Right renal cortex interstitium (tissue), 3 donors: ENCODE measurements at regions not wholly inside any gene's neighbourhood (a gene's known extent, or its start where the extent isn't known, plus 50 kb on each side); places are given as distances from the start of the nearest gene placed in this dataset.

ENCODE experiments used
- DNase-seq, 3 donors: peaks; one replicate each; pipeline ENCODE4 v3.0.0-alpha.2; 2013; ENCODE audit warnings: low read depth in 3 of 3, low spot score in 2 of 3

GRCh38 chr2:126774290-126774689, 118.3 kb downstream of the GYPC start:
- DNase-seq = no peak

- DNase-seq = no peak
Measured at GRCh38 chr2:126774761-126775160, 118.8 kb downstream of the GYPC start.

DNA sequence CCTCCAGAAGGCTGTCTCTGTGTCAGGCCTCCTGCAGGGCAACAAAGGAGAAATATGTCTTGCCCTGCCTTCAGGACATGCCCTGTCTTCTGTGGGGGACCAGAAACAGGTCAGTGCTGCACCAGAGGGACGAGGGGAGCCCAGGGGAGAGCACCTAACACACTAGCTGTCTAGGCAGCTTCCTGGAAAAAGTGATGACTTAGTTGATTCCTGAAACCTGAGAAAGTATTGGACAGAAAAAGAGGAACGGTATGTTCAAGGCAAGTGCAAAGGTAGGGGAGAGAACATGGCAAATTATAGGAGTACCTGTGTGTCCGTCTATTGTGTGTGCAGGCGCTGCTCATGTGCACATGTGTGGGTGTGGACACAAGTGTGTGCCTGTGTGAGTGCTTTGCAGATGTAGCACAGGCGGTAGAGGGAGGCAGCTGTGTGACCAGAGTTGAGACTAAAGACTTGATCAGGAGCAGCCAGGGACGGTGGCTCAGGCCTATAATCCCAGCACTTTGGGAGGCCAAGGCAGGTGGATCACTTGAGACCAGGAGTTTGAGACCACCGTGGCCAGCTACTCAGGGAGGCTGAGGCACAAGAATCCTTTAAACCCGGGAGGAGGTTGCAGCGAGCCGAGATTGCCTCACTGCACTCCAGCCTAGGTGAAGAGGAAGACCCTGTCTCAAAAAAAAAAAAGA, 119.5 kb downstream of the GYPC start:
- no peak for DNase-seq

DNA sequence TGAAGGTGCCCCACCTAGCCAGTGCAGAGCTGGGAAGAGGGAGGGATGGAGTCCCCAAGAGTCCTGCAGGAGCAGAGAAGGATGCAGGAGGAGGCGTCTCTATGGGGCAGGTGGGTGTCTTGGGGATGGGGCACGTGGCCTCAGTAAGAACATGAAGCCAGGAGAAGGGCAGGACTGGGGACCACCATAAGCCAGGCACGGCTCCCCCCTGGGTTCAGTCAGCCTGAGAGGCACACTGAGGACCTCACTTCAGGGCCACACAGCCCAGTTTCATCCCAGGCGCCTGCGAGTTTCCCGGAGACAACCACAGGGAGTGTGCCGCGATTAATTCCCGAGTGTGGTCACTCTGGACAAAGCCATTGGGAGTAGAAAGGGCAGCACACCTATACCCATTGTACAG, 120.3 kb downstream of the GYPC start:
- DNase-seq = no peak

GRCh38 chr2:126776692-126777619, 121.0 kb downstream of the GYPC start:
- DNase-seq = peak; percentile 54 to 59 (median 58)

- no peak for DNase-seq
Measured at GRCh38 chr2:126777620-126777978, 121.1 kb upstream of the TEX51 start.

- DNase-seq = no peak
Measured at GRCh38 chr2:126778561-126779501, 119.9 kb upstream of the TEX51 start.

DNA sequence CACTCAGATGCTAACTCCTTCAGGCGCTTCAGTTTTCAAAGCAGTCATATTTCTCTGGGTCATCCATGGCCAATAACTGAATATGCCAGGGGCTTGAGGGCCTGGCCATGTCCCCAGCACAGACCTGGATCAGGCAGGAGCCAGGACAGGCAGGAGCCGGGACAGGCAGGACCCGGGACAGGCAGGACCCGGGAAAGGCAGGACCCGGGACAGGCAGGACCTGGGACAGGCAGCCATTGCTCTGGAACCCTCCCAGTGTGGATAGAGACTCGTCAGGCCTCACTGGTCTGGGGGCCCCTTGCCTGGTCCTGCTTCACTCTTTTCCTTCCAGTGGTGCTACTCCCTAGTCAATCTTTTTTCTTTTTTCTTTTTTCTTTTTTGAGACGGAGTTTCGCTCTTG, 117.5 kb upstream of the TEX51 start:
- DNase-seq = no peak

- no peak for DNase-seq
Measured at GRCh38 chr2:126781806-126782205, 116.9 kb upstream of the TEX51 start.

DNA sequence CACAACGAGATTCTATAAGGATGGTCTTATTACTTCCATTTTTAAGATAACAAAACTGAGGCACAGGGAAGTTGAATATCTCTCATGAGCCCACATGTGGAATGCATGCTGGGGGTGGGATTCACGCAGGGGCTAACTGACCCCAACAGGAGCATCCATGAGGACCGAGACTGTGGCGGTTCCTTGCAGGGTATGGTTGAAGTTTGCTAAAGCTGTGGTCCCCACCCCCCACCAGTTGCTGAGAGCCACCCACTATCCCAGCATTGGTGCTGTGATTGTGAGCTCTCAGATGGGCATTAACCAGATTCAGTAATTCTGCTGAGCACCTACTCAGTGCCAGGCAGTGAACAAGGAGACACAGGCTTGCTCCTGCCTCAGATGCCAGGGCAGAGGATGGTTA, 116.0 kb upstream of the TEX51 start:
- DNase-seq = no peak

DNA sequence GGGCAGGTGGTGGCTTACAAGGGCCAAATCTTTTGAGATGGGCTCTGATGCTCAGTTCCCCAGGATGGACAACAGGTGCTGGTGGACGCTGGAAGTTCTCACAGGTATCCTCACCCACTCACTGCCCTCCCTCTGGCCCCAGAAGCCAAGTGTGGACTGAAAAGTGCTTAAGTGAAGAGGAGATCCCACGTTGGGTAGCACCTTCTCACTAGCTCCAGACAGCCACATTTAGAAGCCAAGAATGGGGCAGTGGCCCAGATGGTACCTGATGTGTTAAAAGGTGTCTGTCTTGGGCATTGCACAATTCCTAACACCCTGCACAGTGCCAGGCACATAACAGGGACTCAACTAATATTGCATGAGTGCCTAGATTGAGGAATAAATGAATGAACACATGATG, 115.3 kb upstream of the TEX51 start:
- no peak for DNase-seq

GRCh38 chr2:126784045-126784444, 114.6 kb upstream of the TEX51 start:
- DNase-seq = no peak

DNA sequence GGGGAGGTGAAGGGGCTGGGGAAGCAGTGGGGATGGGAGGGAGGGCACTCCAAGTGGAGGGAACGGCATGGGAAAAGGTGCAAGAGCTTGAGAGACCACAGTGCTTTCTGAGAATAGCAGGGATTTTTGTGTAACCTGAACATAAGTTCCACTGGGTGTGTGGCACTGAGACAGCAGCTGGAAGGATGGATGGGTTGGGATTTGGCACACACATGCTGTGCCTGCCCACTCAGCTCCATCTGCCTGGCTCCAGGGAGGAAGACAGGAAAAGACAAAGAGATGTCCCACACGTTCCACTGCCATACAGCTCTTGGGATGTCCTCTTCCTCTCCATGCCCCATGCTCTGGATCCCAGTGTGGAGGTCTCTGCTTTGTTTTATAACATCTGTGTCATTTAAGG, 114.1 kb upstream of the TEX51 start:
- DNase-seq = no peak

DNA sequence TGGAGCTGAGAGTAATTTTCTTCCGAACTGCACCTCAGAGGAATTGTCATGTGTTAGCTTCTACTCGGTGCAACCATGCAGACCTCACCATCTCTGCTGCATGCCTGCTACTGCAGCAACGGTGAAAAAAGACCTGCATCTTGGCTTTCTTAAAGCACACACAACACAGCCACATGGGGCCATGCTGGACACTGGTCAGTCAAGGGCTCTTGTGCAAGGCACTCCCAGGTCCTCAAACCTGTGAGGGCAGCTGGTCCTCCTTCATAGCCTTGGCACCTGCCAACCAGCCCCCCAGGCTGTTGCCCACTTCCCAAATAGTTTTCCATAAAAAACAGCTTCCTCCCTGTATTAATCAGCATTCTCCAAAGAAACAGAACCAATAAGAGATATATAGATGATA, 113.5 kb upstream of the TEX51 start:
- no peak for DNase-seq

DNA sequence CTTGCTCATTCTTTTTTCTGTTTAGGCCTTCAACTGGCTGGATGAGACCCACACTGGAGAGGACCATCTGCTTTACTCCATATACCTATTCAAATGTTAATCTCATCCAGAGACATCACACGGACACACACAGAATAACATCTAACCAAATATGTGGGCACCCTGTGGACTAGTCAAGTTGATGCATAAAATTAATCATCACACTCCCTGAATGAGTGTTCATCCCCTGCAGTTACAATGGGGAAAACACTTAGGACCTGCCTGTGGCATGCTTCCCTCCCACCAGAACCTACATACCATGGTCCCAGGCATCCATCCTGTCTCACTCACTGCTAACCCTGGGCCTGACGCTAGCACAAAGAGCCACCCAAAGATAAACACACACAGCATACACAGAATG, 112.8 kb upstream of the TEX51 start:
- no peak for DNase-seq

DNA sequence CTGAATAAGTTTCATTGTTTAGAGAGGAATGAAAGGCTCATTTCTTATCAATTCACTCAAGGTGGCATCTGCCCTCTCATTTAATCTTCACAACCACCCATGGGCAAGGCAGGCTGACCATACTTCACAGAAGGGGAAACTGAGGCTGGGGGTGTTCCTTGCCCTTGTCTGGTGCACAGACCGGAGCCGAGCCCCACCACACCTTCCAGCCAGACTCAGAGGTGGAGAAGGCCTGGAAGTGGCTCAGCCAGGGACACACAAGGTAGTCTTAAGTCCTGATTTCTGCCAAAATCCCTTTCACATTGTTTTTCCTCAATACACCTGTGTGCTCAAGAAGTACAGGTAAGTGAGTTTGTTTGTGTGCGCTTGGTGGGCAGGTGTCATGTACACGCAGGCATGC, 111.9 kb upstream of the TEX51 start:
- DNase-seq = no peak

DNA sequence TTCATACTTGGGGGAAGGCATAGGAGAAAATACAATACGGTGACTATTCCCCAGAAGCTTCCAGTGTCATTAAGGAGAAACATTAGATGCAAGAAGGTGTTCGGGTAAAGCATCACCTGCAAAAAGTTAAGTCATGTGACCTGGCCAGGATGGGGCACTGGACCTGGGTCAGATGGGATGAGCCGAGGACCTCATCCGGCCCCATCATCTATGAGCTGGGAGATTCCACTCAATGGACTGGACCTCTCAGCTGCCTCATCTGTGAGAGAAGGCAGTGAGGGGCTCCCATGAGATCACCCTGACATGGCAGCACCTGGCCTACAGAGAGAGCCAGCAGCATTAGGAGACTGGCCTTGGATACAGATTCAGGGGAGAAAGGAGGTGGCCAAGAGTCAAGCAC, 111.4 kb upstream of the TEX51 start:
- DNase-seq = no peak

DNA sequence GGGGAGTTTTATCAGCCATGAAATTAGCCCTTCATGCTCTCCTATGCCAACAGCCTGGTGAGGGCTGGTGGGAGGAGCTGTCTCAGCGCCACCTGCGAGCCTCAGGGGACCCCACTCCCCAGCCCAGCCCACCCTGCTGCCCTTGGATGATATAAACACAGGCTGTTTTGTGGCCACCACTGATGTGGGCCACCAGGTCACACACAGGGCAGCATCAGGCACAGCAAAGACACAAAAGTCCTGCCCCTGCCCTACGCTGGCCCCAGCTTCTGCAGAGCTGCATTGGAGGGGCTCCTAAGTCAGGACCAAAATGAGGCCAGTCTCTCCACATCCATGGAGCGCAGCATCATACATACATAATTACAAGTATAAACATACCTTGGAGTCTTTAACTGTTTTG, 110.6 kb upstream of the TEX51 start:
- no peak for DNase-seq

GRCh38 chr2:126788652-126789051, 110.0 kb upstream of the TEX51 start:
- DNase-seq = no peak

DNA sequence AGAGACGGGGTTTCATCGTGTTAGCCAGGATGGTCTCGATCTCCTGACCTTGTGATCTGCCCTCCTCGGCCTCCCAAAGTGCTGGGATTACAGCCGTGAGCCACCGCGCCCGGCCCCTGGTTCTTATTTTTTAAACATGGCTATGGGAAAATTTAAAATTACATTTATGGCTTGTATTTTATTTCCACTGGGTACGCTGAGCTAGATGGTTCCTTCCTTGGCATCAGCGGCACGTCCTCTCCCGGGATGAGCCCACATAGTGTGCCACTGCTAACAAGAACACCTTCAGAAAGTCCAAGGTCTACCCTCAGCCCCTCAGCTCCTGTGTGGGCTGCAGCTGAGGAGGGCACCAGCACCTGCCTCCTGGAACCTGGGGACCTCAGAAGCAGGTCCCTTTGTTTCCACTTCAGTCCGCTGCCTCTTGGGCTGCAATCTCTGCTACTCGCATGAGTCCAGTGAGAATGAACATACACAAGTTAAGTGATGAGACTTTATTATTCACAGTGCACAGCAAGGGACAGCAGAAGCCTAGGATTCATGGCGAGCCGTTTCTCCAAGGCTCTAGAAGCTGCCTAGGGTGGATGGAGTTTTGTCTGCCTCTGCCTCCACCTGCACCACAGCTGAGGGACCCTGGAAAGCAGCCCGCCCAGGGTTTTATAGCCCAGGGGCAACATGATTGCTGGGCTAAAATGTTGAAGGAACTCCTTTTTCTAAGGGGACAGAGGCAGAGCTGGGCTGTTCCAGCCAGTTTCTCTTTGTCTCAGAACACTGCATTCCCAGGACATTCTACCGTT, 107.5 kb upstream of the TEX51 start:
- DNase-seq = no peak
